GM18867 (cell line): ENCODE measurements at regions not wholly inside any gene's neighbourhood (a gene's known extent, or its start where the extent isn't known, plus 50 kb on each side); places are given as distances from the start of the nearest gene placed in this dataset.

Experiments used
- ATAC-seq: cut with Tn5 transposase; IDR thresholded peaks from one replicate; pipeline ENCODE4 v1.9.1; 2021; ENCODE audit warnings: mild to moderate bottlenecking, moderate library complexity; ENCODE audit not compliant: unreplicated experiment

DNA sequence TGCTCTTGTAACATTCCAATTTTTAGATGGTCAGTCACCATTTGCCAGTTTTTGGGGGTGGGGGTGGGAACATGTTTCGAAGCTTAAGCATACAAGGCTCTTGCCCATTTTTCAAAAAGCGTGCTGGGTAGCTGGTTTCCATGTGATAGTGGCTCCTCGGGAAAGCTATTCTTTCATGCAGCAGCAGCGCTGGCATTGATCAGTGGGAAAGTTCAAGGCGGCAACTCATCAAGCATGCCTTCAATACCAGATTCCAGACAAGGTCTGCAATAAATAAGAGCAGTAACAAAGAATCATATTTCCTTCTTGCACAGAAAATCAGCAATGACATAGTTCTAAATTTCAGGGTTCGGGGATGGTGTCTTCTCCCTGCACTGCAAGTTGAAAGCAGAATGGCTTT is 133.5 kb upstream of the ONECUT1 start:
- no peak for ATAC-seq

DNA sequence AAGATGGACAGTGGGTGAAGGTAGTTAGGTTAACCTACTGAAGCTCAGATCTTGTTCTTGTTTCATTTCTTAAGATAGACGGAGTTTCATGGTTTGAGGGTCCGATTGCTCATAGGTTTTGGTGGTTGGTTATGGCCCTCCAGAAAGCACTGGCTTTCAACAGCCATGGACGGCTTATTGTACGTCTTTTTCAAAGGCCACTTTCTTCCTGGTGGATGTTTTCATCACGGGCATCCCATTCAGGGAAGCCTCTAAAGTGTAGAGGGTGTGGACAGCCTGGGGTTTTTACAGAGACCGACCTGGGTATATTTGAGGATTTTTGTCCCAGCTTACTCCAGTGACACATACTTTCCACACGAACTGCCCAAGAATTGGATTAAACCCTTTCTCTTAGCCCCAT is 132.7 kb upstream of the ONECUT1 start:
- ATAC-seq = no peak

DNA sequence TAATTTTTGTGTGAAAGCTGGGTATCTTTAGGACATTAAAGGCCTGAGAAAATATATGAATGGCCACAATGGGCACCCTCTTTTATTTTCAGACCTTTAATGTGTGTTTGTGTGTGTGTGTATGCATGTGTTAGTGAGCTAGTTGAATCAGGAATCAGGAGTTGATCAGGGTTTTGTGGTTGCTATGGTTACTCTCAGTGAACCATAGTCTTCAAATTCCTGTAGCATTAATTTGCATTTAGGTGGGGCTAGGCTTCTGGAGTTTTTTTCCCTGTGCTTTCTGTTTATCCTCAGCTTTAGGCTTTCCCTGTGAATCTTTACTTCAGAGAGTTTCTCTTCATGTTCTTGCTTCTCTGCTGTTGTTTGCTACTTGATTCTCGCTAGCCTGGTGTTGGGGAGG is 122.0 kb upstream of the ONECUT1 start:
- no peak for ATAC-seq

DNA sequence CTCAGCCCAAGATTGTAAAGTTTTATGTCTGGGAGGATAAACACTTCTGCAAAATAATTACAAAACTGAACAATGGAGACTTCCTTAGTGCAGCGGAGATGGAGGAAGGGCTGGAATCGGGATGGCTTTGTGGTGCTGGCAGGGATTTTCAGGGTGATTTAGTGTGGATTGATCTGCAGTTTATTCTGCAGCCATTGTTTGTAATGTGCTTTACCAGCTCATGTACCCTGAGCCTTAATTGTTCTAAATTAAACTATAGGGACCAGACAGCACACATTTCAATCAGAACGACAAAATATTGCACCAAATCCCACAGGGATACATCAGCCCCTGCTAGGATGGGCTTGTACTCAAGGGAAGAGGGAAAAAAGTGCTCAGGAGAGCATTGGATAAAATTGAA is 103.2 kb upstream of the ONECUT1 start:
- no peak for ATAC-seq

GRCh38 chr15:52879904-52880303 is 89.8 kb upstream of the ONECUT1 start:
- ATAC-seq = no peak

GRCh38 chr15:52879145-52879544 is 89.0 kb upstream of the ONECUT1 start:
- no peak for ATAC-seq

- no peak for ATAC-seq
These were observed 87.0 kb upstream of the ONECUT1 start for GRCh38 chr15:52876991-52877663.

DNA sequence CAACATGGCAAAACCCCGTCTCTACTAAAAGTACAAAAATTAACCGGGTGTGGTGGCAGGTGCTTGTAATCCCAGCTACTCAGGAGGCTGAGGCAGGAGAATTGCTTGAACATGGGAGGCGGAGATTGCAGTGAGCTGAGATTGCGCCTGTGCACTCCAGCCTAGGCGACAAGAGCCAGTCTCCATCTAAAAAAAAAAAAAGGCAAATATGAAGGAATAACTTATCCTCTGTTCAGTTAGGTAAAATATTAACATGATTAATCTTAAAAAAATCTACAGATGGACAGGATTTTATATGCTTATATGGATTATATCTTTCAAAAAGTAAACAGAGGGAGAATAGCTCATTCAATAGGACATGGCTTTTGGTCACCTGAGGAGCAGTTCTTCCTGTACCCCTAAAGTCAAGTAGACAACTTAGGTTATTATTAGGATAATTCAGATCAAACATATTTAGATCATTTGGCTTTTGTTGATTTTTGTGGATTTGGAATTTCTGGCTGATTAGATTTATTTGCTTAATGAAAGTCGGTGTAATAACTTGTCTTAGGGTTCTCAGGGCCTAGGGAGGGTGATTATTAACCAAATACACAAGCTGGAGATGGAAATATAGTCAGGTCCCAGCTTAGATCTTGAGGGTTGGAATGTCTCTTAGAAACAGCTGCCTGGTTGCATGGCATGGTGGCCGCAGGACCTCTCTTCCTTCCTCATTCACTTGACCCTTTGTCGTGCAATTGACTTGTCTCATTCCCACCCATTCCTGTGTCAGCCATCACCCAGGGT is 82.1 kb upstream of the ONECUT1 start:
- no peak for ATAC-seq

- no peak for ATAC-seq
These were observed 79.9 kb upstream of the ONECUT1 start for GRCh38 chr15:52870015-52870414.

DNA sequence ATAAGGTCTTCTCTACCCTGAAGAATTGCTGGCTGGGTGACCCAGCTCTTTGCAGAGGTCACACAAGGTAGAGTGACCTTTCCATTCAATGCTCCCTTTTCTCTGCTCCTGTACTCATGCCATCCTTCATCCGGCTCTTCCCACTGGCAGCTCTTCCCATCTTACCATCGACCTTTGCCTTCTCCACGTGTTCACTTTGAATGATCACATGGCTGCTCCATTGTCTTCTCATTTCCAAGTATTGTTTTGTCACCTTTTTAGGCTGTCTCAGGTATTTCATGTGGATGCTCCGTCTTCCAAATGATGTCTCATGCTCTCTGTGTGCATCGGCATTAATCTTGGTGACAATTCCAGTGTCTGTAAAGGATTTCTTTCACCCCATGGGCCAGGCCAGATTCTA is 76.6 kb upstream of the ONECUT1 start:
- ATAC-seq = no peak

DNA sequence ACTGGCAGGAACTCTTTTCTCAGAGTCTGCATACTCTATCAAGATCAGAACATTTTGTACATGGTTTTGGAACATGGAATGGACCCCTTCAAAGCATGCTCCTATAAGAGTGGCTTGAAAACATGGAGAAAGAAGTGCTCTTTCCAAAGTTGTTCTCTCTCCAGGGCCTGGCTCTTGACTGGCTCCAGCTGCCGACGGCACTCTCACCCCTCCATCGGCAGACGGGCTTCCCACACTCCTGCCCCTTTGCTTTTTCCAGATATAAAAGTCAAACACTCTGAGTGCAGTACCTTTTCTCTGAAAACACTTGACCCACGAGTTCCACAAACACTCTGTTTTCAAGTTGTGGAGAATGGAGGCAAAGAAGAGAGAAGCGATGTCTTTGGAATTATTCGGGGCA is 72.5 kb upstream of the ONECUT1 start:
- ATAC-seq = no peak

GRCh38 chr15:52858782-52859176 is 68.6 kb upstream of the ONECUT1 start:
- ATAC-seq = no peak

DNA sequence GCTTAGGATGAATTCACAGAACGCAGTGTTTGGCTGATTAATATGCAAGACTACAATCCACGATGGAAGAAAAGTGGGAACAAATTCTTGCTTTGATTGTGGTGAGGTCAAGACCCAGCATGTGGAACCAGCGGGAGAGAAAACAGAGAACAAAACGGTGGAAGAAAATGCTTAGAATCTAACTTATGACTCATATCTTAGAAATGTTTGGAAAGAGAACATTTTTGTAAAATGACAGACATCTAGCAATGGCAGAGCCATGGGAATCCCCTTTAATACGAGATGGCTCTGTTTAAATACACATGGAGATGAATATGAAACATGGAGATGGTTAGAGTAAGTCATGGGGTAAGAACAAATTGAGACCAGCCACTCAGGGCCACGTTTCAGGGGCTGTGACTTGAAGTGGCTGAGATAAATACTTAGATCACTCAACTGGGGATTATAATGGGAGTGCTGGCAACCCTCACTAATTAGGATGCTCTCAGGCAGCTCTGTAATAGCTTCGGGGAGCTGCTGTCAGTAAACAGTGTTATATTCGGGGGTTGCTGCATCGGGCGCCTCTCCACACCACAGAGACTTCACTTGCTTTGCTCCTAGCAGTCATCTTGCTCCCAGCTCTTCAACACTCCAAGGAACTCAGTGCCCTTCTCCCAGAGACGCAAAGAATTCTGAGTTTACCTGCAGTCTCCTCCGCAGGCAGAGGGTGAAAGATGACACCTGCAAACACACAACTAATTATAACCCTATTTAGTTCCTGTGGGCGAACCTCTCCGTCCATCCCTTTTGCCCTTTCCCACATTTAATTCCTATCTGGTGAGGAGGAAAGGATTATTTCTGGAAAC is 68.0 kb upstream of the ONECUT1 start:
- ATAC-seq = no peak

DNA sequence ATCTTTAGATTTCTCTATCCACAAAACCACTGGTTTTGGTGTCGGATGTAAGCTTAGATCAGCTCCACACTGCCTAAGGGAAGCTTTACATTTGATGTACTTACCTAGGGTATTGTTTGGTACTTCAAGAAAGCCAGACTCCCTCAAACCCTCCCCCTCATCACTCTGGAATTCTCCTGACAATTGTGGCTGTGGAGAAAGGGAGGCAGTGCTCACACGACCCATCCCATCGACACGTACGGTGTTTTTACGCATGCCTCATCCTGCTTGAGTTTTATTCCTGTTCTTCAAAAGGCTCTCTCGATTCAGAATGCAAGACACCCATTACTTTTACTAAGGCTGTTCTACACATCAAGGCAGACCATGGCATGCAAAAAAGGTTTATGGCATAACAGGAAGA is 67.3 kb upstream of the ONECUT1 start:
- no peak for ATAC-seq

GRCh38 chr15:52856286-52856685 is 66.2 kb upstream of the ONECUT1 start:
- ATAC-seq = no peak

DNA sequence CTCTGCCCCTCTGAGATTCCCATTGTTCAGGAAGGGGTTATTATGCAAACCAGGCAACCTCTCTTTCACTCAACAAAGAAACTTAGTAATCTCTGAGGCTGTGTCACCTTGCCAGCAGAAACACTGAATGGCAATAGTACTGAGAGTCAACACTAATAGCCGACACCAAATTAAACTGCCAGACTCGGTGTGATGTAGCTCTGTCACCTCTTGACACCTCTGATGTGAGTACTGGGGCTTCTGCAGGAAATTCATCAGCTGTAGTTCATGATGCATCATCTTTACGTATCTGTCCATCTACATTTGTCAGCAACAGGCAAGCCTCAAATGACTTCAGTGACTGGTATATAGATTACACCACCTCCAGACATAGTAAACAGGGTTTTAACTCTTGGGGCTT is 65.0 kb upstream of the ONECUT1 start:
- no peak for ATAC-seq

DNA sequence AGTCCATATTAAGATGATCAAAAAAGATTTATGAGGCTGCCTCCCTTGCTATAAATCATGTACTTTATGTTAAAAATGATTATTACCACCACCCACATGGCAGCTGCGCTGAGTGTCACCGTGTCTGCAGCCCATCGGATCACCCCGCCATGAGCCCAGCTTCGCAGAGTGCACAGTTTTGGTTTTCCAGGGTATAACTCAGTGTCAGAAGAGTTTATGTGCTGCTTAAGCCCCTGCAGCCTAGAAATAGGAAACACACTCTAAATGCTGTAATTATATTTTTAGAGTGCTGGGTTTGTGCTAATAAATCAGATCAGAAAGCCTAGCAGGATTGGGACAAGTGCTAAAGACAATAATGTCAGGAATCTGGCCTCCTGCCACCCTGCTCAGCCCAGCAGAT is 54.7 kb upstream of the ONECUT1 start:
- no peak for ATAC-seq
